ENCODE measurements at regions not wholly inside any gene's neighbourhood (a gene's known extent, or its start where the extent isn't known, plus 50 kb on each side); places are given as distances from the start of the nearest gene placed in this dataset.

DNA sequence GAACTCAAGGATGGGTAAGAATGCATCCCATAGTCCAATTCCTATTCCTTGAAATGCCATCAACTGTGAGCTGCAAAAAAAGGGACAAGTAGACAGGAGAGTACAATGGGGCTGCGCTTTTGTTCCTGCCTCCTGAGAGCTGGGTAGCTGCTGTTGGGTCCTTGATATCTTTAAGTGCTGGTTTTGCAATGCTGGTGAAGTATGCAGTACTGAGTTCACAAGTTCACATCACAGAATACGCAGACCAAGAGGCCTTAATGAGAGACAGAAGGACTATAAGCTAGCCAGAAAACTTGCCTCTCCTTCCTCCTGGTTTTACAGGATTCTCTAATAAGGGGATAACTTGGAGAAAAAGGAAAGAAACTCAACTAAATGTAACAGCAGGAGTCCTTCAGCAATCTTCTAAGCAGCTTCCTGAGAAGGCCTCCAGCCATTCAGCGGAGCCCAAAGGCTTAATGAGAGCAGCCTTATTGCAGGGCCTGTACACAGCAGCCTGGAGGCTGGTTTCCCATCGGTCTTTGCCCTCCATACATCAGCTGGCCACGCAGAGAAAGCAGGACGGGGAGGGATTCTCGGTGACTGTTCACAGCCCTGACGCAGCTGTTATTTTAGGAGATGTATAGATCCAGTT is 293.1 kb downstream of the CDCA7 start:
- Histone ChIP-seq H3K4me3 (peak overlapping the region; percentile 5), H3K9me3 (ENCODE audit: low read depth) (no peaks in the 10 kb centered on the region), H3K9ac (no peak overlapping the region), H3K27ac (peak overlapping the region; percentile 90), H3K27me3 (no peaks in the 10 kb centered on the region), H3K4me2 (peak overlapping the region; percentile 53), H3F3A (ENCODE audit: low read depth) (peaks cover 25% of the 10 kb centered on the region), H2AFZ (replicated peaks) (peak overlapping the region; percentile 65), H3K79me2 (ENCODE audit: low read depth) (no peaks in the 10 kb centered on the region), H4K20me1 (ENCODE audit: low read depth) (no peaks in the 10 kb centered on the region), H3K36me3 (no peaks in the 10 kb centered on the region), H3K4me1 (peaks cover 40% of the 10 kb centered on the region)
- Mint-ChIP-seq H3K27ac (peak overlapping the region; percentile 91), H3K27me3 (ENCODE audit: insufficient read depth, low read depth) (peaks cover 5% of the 10 kb centered on the region), H3K9me3 (peaks cover 5% of the 10 kb centered on the region), H3K36me3 (no peaks in the 10 kb centered on the region), H3K4me1 (peaks cover 36% of the 10 kb centered on the region), H3K4me3 (no peak overlapping the region)
- DNase-seq (ENCODE audit: low spot score), result peak; percentile 83
- TF ChIP-seq CTCF (IDR thresholded peaks at IDR 0.05) (no peak), EZH2 (IDR thresholded peaks at IDR 0.05) (no peak), EZH2phosphoT487 (IDR thresholded peaks at IDR 0.05) (no peak)

DNA sequence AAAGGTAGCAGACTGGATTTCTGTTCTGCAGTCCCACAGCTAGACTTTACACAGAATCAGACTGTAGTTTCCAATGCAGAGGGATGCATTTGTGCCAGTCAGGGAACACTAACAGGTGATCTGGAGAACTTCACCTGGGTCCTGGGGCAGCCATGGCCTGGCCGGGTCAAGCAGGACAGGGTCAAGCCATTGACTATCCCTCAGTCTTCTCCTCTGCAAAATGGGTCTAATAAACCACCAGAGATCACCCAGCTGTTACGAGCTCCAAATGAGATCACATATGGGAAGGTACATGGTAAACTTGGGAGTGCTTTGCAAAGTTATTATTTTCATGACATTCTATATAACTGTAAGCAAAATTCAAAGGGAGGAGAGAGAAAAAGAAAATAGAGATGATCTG is 294.1 kb downstream of the CDCA7 start:
- peaks cover 25% of the 10 kb centered on the region for H3F3A ChIP-seq (ENCODE audit: low read depth)
- no peak overlapping the region for H3K4me3 Mint-ChIP-seq
- no peak overlapping the region for H3K4me2 ChIP-seq
- H3K4me1 ChIP-seq, result peaks cover 50% of the 10 kb centered on the region
- H3K9ac ChIP-seq, result no peak overlapping the region
- DNase-seq (ENCODE audit: low spot score), result no peak
- H3K9me3 Mint-ChIP-seq, result peaks cover 5% of the 10 kb centered on the region
- H3K27me3 ChIP-seq, result no peaks in the 10 kb centered on the region
- H3K36me3 Mint-ChIP-seq, result no peaks in the 10 kb centered on the region
- peaks cover 5% of the 10 kb centered on the region for H3K27me3 Mint-ChIP-seq (ENCODE audit: insufficient read depth, low read depth)
- H3K36me3 ChIP-seq, result no peaks in the 10 kb centered on the region
- no peak overlapping the region for H3K27ac Mint-ChIP-seq
- H3K4me1 Mint-ChIP-seq, result peaks cover 41% of the 10 kb centered on the region
- H3K9me3 ChIP-seq (ENCODE audit: low read depth), result no peaks in the 10 kb centered on the region
- no peaks in the 10 kb centered on the region for H3K79me2 ChIP-seq (ENCODE audit: low read depth)
- no peaks in the 10 kb centered on the region for H4K20me1 ChIP-seq (ENCODE audit: low read depth)
- TF ChIP-seq CTCF (IDR thresholded peaks at IDR 0.05) (no peak), EZH2phosphoT487 (IDR thresholded peaks at IDR 0.05) (no peak), EZH2 (IDR thresholded peaks at IDR 0.05) (no peak)
- H3K4me3 ChIP-seq, result no peak overlapping the region
- H2AFZ ChIP-seq (replicated peaks), result peak overlapping the region; percentile 65
- peak overlapping the region; percentile 90 for H3K27ac ChIP-seq

GRCh38 chr2:173649527-173650219 is 295.0 kb downstream of the CDCA7 start:
- H3K27me3 Mint-ChIP-seq (ENCODE audit: insufficient read depth, low read depth), result peaks cover 5% of the 10 kb centered on the region
- TF ChIP-seq EZH2 (IDR thresholded peaks at IDR 0.05), result no peak
- TF ChIP-seq EZH2phosphoT487 (IDR thresholded peaks at IDR 0.05), result no peak
- TF ChIP-seq CTCF (IDR thresholded peaks at IDR 0.05), result no peak
- peaks cover 5% of the 10 kb centered on the region for H3K9me3 Mint-ChIP-seq
- H3K36me3 Mint-ChIP-seq, result no peaks in the 10 kb centered on the region
- no peaks in the 10 kb centered on the region for H4K20me1 ChIP-seq (ENCODE audit: low read depth)
- no peak overlapping the region for H3K9ac ChIP-seq
- no peaks in the 10 kb centered on the region for H3K9me3 ChIP-seq (ENCODE audit: low read depth)
- DNase-seq (ENCODE audit: low spot score), result no peak
- peaks cover 54% of the 10 kb centered on the region for H3K4me1 ChIP-seq
- no peak overlapping the region for H3K27ac ChIP-seq
- H3K4me2 ChIP-seq, result no peak overlapping the region
- no peaks in the 10 kb centered on the region for H3K36me3 ChIP-seq
- H3K4me1 Mint-ChIP-seq, result peaks cover 41% of the 10 kb centered on the region
- H3K27ac Mint-ChIP-seq, result no peak overlapping the region
- no peak overlapping the region for H3K4me3 Mint-ChIP-seq
- no peak overlapping the region for H2AFZ ChIP-seq (replicated peaks)
- peaks cover 25% of the 10 kb centered on the region for H3F3A ChIP-seq (ENCODE audit: low read depth)
- H3K27me3 ChIP-seq, result no peaks in the 10 kb centered on the region
- no peaks in the 10 kb centered on the region for H3K79me2 ChIP-seq (ENCODE audit: low read depth)
- no peak overlapping the region for H3K4me3 ChIP-seq

Data from neural progenitor cell (in vitro differentiated cells).